Panc1 (cell line): ENCODE measurements at regions not wholly inside any gene's neighbourhood (a gene's known extent, or its start where the extent isn't known, plus 50 kb on each side); places are given as distances from the start of the nearest gene placed in this dataset.

Experiments
- CTCF ChIP-seq: fragments of 450-650 bp; IDR thresholded peaks from 2 replicates; pipeline ENCODE4 v1.5.1; 2017; ENCODE audit warnings: mild to moderate bottlenecking
- POLR2AphosphoS5 ChIP-seq: IDR thresholded peaks from 2 replicates; pipeline ENCODE4 v1.6.1; 2012; ENCODE audit warnings: mild to moderate bottlenecking, low read depth, low read length, moderate library complexity
- SIN3A ChIP-seq: IDR thresholded peaks from 2 replicates; pipeline ENCODE4 v1.6.1; 2012; ENCODE audit warnings: low read depth, mild to moderate bottlenecking, low read length, moderate library complexity, borderline replicate concordance; ENCODE audit not compliant: insufficient read depth
- TCF7L2 ChIP-seq: IDR thresholded peaks from 2 replicates; pipeline ENCODE4 v1.6.1; 2011; ENCODE audit warnings: mild to moderate bottlenecking, low read depth, low read length, inconsistent platforms

- no peak for TF ChIP-seq CTCF
- TF ChIP-seq POLR2AphosphoS5: no peak
- no peak for TF ChIP-seq SIN3A
- TF ChIP-seq TCF7L2: no peak
Measured at GRCh38 chr7:124429923-124430322, 335.7 kb downstream of the GPR37 start.
